Adrenal gland (tissue), 9 donors: ENCODE measurements at regions not wholly inside any gene's neighbourhood (a gene's known extent, or its start where the extent isn't known, plus 50 kb on each side); places are given as distances from the start of the nearest gene placed in this dataset.

ENCODE experiments used
- DNase-seq, 7 donors: peaks; one replicate each; pipeline ENCODE4 v3.0.0-alpha.2; 2019 to 2020
- H3K27ac ChIP-seq, 5 donors: fragments of 200-600 bp; sonication (generic) in 4 of 5; 1 replicate in 3 of 5; 2 replicates in 2 of 5; pipeline versions ENCODE4 v1.5.1 to v1.8.0; 2016 to 2020; ENCODE audit warnings: mild to moderate bottlenecking in 1 of 5
- H3K27me3 ChIP-seq: fragments of 200-600 bp; 2 replicates; pipeline ENCODE4 v1.8.0; 2021
- H3K36me3 ChIP-seq, 2 donors: fragments of 200-600 bp; replicated peaks in 1 of 2; 1 replicate in 1 of 2; 2 replicates in 1 of 2; pipeline versions ENCODE4 v1.5.1 to v1.8.0; 2018 to 2022
- H3K4me1 ChIP-seq, 2 donors: fragments of 200-600 bp; replicated peaks in 1 of 2; 1 replicate in 1 of 2; 2 replicates in 1 of 2; pipeline versions ENCODE4 v1.5.1 to v1.8.0; 2018 to 2021
- H3K4me3 ChIP-seq, 4 donors: fragments of 200-600 bp; sonication (generic) in 3 of 4; one replicate each; pipeline ENCODE4 v1.5.1; 2016 to 2018
- H3K9me3 ChIP-seq, 3 donors: fragments of 200-600 bp; sonication (generic) in 1 of 3; replicated peaks in 1 of 3; 1 replicate in 2 of 3; 2 replicates in 1 of 3; pipeline versions ENCODE4 v1.5.1 to v1.8.0; 2016 to 2021
- POLR2A ChIP-seq, 2 donors: fragments of 450-650 bp; IDR thresholded peaks; one replicate each; pipeline ENCODE4 v1.6.1; 2017; ENCODE audit warnings: antibody characterized with exemption in 2 of 2, mild to moderate bottlenecking in 2 of 2, moderate library complexity in 1 of 2
- WGBS, 4 donors: extraction: QIAGEN DNeasy Blood & Tissue Kit in 2 of 4; methylation state at CpG; one replicate each; pipeline versions ENCODE4 v1.1.5 to v1.1.7; 2013 to 2017; 5-methylcytosine and 5-hydroxymethylcytosine counted together
- intact Hi-C, 2 donors: fragments of 100-400 bp; cut with DNase I; formaldehyde crosslinking; loops; one replicate each; pipeline versions ENCODE4 v1.14.1 to v1.15.0; 2022 to 2023
- TF ChIP-seq, protein P1 (sequence below), 6 experiments: fragments of 450-650 bp in 4 of 6; fragments of 200-600 bp in 2 of 6; sonication (generic) in 1 of 6; IDR thresholded peaks; 1 replicate in 5 of 6; 2 replicates in 1 of 6; pipeline versions ENCODE4 v1.5.1 to v1.8.0; 2016 to 2021; ENCODE audit warnings: antibody characterized with exemption in 6 of 6, mild to moderate bottlenecking in 2 of 6, moderate library complexity in 1 of 6
- donor health status: healthy with polysubstance abuse.
- donor health status: Bipolar disorder and iron deficiency.
- donor health status: DM: yes; HTN: yes; CAD: no.
- donor health status: DM: no; HTN: no; CAD: no.
- donor health status: DM: no; HTN: no; CAD: no.

DNA sequence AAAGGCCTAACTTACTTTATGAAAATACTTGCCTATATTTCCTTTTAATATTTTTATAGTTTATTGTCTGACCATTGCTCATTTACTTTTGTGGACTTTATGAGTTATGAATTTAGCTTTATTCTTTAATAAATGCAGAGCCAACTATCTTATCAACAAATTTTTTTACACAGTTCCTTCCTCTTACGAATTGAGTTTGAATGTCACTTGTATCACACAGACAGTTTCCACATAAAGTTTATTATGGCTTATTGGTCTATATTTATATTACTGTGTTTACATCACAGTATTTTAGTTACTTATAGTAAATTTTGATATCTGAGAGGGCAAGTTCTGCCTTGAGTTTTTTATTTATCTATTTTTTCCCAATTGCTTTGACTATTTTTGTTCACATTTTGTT lies 450.6 kb downstream of the C4orf33 start:
- no peak for TF ChIP-seq POLR2A (IDR thresholded peaks at IDR 0.05)
- TF ChIP-seq, protein P1, sequence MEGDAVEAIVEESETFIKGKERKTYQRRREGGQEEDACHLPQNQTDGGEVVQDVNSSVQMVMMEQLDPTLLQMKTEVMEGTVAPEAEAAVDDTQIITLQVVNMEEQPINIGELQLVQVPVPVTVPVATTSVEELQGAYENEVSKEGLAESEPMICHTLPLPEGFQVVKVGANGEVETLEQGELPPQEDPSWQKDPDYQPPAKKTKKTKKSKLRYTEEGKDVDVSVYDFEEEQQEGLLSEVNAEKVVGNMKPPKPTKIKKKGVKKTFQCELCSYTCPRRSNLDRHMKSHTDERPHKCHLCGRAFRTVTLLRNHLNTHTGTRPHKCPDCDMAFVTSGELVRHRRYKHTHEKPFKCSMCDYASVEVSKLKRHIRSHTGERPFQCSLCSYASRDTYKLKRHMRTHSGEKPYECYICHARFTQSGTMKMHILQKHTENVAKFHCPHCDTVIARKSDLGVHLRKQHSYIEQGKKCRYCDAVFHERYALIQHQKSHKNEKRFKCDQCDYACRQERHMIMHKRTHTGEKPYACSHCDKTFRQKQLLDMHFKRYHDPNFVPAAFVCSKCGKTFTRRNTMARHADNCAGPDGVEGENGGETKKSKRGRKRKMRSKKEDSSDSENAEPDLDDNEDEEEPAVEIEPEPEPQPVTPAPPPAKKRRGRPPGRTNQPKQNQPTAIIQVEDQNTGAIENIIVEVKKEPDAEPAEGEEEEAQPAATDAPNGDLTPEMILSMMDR (IDR thresholded peaks at IDR 0.05): no peak
- no peak for DNase-seq
- Histone ChIP-seq H3K4me1 (no peaks in the 10 kb centered on the region), H3K9me3 (no peaks in the 10 kb centered on the region), H3K27ac (no peak overlapping the region), H3K27me3 (no peaks in the 10 kb centered on the region), H3K4me3 (no peak overlapping the region), H3K36me3 (no peaks in the 10 kb centered on the region)
- intact Hi-C loops: no loop called here
- WGBS, 4 donors: 33 to 53% (median 45%) methylated on average over 1 of the region's 1 CpG

DNA sequence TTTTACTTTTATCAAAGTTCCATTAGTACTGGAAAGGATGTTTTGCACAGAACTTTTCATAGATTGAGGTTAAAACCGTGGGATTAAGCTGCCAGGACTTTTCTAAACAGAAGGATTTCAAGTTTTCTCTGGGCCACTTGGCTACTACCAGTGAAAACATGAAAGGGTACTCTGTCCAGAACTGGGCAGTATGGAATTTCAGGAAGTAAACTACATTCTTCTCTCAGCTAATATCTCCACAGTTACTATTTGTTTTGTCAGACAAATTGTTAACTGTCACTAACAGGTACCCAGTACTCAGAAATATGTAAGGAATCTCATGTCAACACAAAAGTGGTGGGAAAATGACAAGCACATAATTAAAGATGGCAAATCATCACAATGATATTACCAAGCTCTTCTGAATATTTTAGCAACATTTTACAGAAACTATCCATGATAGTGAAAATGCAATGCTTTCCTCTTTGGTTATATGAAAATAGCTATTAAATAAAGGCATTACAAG lies 454.4 kb downstream of the C4orf33 start:
- no peaks in the 10 kb centered on the region for H3K9me3 ChIP-seq
- H3K4me3 ChIP-seq: no peak overlapping the region
- no peaks in the 10 kb centered on the region for H3K36me3 ChIP-seq
- no peak for DNase-seq
- WGBS, 4 donors: 31 to 48% (median 35%) methylated on average over 1 of the region's 1 CpG
- H3K27me3 ChIP-seq: no peaks in the 10 kb centered on the region
- intact Hi-C loops: no loop called here
- H3K4me1 ChIP-seq: no peaks in the 10 kb centered on the region
- no peak for TF ChIP-seq POLR2A (IDR thresholded peaks at IDR 0.05)
- TF ChIP-seq, protein P1 (IDR thresholded peaks at IDR 0.05): no peak
- no peak overlapping the region for H3K27ac ChIP-seq

DNA sequence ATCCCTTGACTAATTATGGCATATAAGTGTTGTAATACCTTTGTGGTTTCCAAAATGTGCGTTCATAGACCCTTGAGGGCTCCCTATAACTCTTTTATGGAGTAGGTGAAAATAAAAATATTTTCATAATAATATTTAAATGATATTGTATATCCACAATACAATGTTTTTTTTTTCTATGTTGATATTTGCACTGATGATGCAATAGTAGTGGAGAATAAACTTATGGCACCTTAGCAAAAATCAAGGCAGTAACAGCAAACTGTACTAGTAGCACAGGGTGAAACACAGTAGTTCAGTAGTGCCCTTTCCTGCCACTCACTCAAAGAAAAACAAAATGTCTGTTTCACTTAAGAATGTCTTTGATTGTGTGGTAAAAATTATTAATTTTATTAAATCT lies 465.3 kb downstream of the C4orf33 start:
- Histone ChIP-seq H3K4me1 (no peaks in the 10 kb centered on the region), H3K27me3 (no peaks in the 10 kb centered on the region), H3K36me3 (no peaks in the 10 kb centered on the region), H3K4me3 (no peak overlapping the region), H3K9me3 (no peaks in the 10 kb centered on the region), H3K27ac (no peak overlapping the region)
- WGBS, 4 donors: 3 to 39% (median 36%) methylated on average over 1 of the region's 1 CpG
- DNase-seq: no peak
- intact Hi-C loops: no loop called here
- TF ChIP-seq, protein P1 (IDR thresholded peaks at IDR 0.05): no peak
- no peak for TF ChIP-seq POLR2A (IDR thresholded peaks at IDR 0.05)

DNA sequence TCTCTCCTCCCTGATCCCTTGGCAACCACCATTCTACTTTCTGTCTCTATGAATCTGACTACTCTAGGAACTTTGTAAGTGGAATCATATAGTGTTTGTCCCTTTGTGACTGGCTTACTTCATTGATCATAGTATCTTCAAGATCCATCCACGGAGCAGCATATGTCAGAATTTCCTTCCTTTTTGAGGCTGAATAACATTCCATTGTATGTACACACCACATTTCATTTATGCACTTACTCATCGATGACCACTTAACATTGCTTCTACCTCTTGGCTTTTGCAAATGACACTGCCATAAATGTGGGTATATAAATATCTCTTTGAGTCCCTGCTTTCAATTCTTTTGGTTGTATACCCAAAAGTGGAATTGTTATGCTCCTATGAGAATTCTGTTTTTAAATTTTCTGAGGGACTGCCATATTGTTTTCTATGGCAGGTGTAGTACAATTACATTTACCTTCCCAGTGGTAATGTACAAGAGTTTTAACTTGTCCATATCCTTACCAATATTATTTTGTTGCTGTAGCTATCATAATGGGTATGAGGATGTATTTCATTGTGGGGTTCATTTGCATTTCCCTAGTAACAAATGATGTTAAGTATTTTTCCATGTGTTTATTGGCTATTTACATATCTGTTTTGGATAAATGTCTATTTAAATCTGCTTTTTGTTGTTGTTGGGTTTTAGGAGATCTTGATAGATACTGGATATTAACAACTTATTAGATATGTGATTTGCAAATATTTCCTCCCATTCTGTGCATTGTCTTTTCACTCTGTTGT lies 466.1 kb downstream of the C4orf33 start:
- no peaks in the 10 kb centered on the region for H3K4me1 ChIP-seq
- 73 to 84% (median 82%) methylated on average over 2 of the region's 2 CpGs for WGBS, 4 donors
- no peak for TF ChIP-seq POLR2A (IDR thresholded peaks at IDR 0.05)
- TF ChIP-seq, protein P1 (IDR thresholded peaks at IDR 0.05): no peak
- DNase-seq: no peak
- H3K9me3 ChIP-seq: no peaks in the 10 kb centered on the region
- intact Hi-C loops: no loop called here
- no peak overlapping the region for H3K27ac ChIP-seq
- H3K4me3 ChIP-seq: no peak overlapping the region
- H3K27me3 ChIP-seq: no peaks in the 10 kb centered on the region
- no peaks in the 10 kb centered on the region for H3K36me3 ChIP-seq
